K562 (cell line): ENCODE measurements at regions not wholly inside any gene's neighbourhood (a gene's known extent, or its start where the extent isn't known, plus 50 kb on each side); places are given as distances from the start of the nearest gene placed in this dataset.

Experiments
- ATAC-seq: fragments of 200-7000 bp; cut with Tn5 transposase; 3 replicates; pipeline ENCODE4 v1.9.1; 2020; ENCODE audit warnings: moderate library complexity
- BruUV-seq: library from RNA; stranded (reverse); fragments of 400-500 nt; replicated peaks from 2 replicates; lab custom pipeline; 2021; lab: Mats Ljungman, UMichigan
- CTCF ChIA-PET: fragments of 300-600 bp; formaldehyde crosslinking; extraction: SDS; loops from one replicate; lab custom pipeline; 2021; ENCODE audit warnings: low intra/inter-chr PET ratio; lab: Yijun Ruan, JAX
- POLR2A ChIA-PET: fragments of 300-600, 350-650 bp; sonication (Branson Sonifier 250); formaldehyde crosslinking; extraction: SDS; loops from one replicate; lab custom pipeline; 2021; ENCODE audit warnings: antibody characterized with exemption, inconsistent platforms; lab: Yijun Ruan, JAX
- DNase-seq, 4 experiments: peaks; one replicate each; pipeline versions ENCODE4 v3.0.0 to v3.0.0-alpha.2; 2011 to 2018; ENCODE audit warnings: low spot score in 3 of 4, mixed read lengths in 3 of 4; ENCODE audit errors: extremely low read depth in 1 of 4
- FAIRE-seq: peaks from 2 replicates; lab custom pipeline; 2011; peaks lifted over from hg19 to GRCh38; lab: Jason Lieb, UNC
- H2AFZ ChIP-seq: 2 replicates; pipeline ENCODE4 v1.6.0; 2011; ENCODE audit warnings: low read depth, low read length, control low read depth, inconsistent platforms
- H3K27ac ChIP-seq: fragments of 200-600 bp; 3 replicates; pipeline ENCODE4 v1.8.0; 2011; ENCODE audit warnings: low read depth, mild to moderate bottlenecking, control low read depth, inconsistent platforms, low read length, moderate library complexity, mixed read lengths; ENCODE audit errors: extremely low read depth
- H3K27me3 ChIP-seq, 2 experiments: fragments of 300-600 bp in 1 of 2; 2 replicates in 1 of 2; 3 replicates in 1 of 2; pipeline versions ENCODE4 v1.6.0 to v1.8.0; 2011; ENCODE audit warnings: inconsistent platforms in 2 of 2, low read length in 2 of 2, mild to moderate bottlenecking in 1 of 2, mixed read lengths in 1 of 2, moderate library complexity in 1 of 2; ENCODE audit not compliant: control insufficient read depth in 2 of 2, insufficient read depth in 2 of 2
- H3K36me3 ChIP-seq: fragments of 300-600 bp; 3 replicates; pipeline ENCODE4 v1.8.0; 2011; ENCODE audit warnings: mild to moderate bottlenecking, low read length, inconsistent platforms; ENCODE audit not compliant: control insufficient read depth, insufficient read depth
- H3K4me1 ChIP-seq, 2 experiments: fragments of 200-600 bp in 1 of 2; replicated peaks in 1 of 2; 2 replicates in 1 of 2; 3 replicates in 1 of 2; pipeline versions ENCODE4 v1.5.1 to v1.8.0; 2011; ENCODE audit warnings: inconsistent platforms in 2 of 2, low read length in 2 of 2, mild to moderate bottlenecking in 1 of 2, mixed read lengths in 1 of 2, moderate library complexity in 1 of 2; ENCODE audit not compliant: control insufficient read depth in 2 of 2, insufficient read depth in 2 of 2
- H3K4me2 ChIP-seq: 2 replicates; pipeline ENCODE4 v1.6.1; 2011; ENCODE audit warnings: low read length, control low read depth, inconsistent platforms, mixed read lengths; ENCODE audit not compliant: insufficient read depth
- H3K4me3 ChIP-seq: fragments of 200-600 bp; sonication (generic), shearing (Covaris generic); 2 replicates; pipeline ENCODE4 v1.5.1; 2016; ENCODE audit warnings: control low read depth, inconsistent platforms
- H3K79me2 ChIP-seq: fragments of 200-600 bp; 3 replicates; pipeline ENCODE4 v1.8.0; 2011; ENCODE audit warnings: low read length, inconsistent platforms; ENCODE audit not compliant: control insufficient read depth, insufficient read depth
- H3K9ac ChIP-seq, 2 experiments: 2 replicates each; pipeline versions ENCODE4 v1.6.0 to v1.6.1; 2011; ENCODE audit warnings: low read depth in 2 of 2, low read length in 2 of 2, control low read depth in 1 of 2, inconsistent platforms in 1 of 2, mild to moderate bottlenecking in 1 of 2, mixed read lengths in 1 of 2; ENCODE audit not compliant: insufficient read depth in 1 of 2
- H3K9me1 ChIP-seq: one replicate; pipeline ENCODE4 v1.6.0; 2011; ENCODE audit warnings: inconsistent platforms, mild to moderate bottlenecking, low read length, moderate library complexity; ENCODE audit not compliant: control insufficient read depth, insufficient read depth
- H3K9me3 ChIP-seq: replicated peaks from 2 replicates; pipeline ENCODE4 v1.5.1; 2011; ENCODE audit warnings: low read depth, low read length, inconsistent platforms; ENCODE audit not compliant: control insufficient read depth, insufficient read depth
- H4K20me1 ChIP-seq: replicated peaks from 2 replicates; pipeline ENCODE4 v1.6.1; 2011; ENCODE audit warnings: low read length, inconsistent platforms, mixed read lengths; ENCODE audit not compliant: control insufficient read depth, insufficient read depth
- BRCA1 ChIP-seq, 2 experiments: fragments of 450-650 bp in 1 of 2; sonication (generic) in 1 of 2; formaldehyde crosslinking in 1 of 2; IDR thresholded peaks; 2 replicates each; pipeline versions ENCODE4 v1.5.0 to v1.6.1; 2017 to 2020; ENCODE audit warnings: mild to moderate bottlenecking in 1 of 2, missing genetic modification reagents in 1 of 2
- ETV5 ChIP-seq: sonication (generic); formaldehyde crosslinking; IDR thresholded peaks from 2 replicates; pipeline ENCODE4 v1.4.0; 2020; ENCODE audit warnings: low read depth, mild to moderate bottlenecking, missing genetic modification reagents
- GABPB2 ChIP-seq: fragments of 250-450 bp; sonication (Bioruptor Pico); conservative IDR thresholded peaks from 2 replicates; pipeline ENCODE4 v1.5.1; 2021; ENCODE audit warnings: mild to moderate bottlenecking
- HOMEZ ChIP-seq: fragments of 250-450 bp; sonication (Bioruptor Pico); IDR thresholded peaks from 2 replicates; pipeline ENCODE4 v1.4.0; 2020; ENCODE audit warnings: mild to moderate bottlenecking, moderate library complexity
- KDM2B ChIP-seq: fragments of 250-450 bp; sonication (Bioruptor Pico); IDR thresholded peaks from 2 replicates; pipeline ENCODE4 v1.8.0; 2021; ENCODE audit warnings: mild to moderate bottlenecking, moderate library complexity
- PCBP1 ChIP-seq: fragments of 200-400 bp; formaldehyde crosslinking; IDR thresholded peaks from 2 replicates; pipeline ENCODE4 v1.6.1; 2018; ENCODE audit warnings: mild to moderate bottlenecking, low read depth, low read length; ENCODE audit not compliant: poor library complexity, severe bottlenecking
- ZBTB17 ChIP-seq: fragments of 450-650 bp; formaldehyde crosslinking; IDR thresholded peaks from 2 replicates; pipeline ENCODE4 v1.4.0; 2020; ENCODE audit warnings: mild to moderate bottlenecking
- ZBTB2 ChIP-seq: fragments of 450-650 bp; IDR thresholded peaks from 2 replicates; pipeline ENCODE4 v1.6.1; 2016; ENCODE audit warnings: antibody characterized with exemption
- ZBTB7A ChIP-seq: IDR thresholded peaks from 2 replicates; pipeline ENCODE4 v1.6.1; 2011; ENCODE audit warnings: low read depth, mild to moderate bottlenecking, low read length, moderate library complexity, borderline replicate concordance; ENCODE audit not compliant: control insufficient read depth
- ZNF57 ChIP-seq: fragments of 450-650 bp; formaldehyde crosslinking; IDR thresholded peaks from 2 replicates; pipeline ENCODE4 v1.4.0; 2020; ENCODE audit warnings: mild to moderate bottlenecking, moderate library complexity
- ZNF780A ChIP-seq: fragments of 250-450 bp; sonication (Bioruptor Pico); IDR thresholded peaks from 2 replicates; pipeline ENCODE4 v1.5.0; 2021; ENCODE audit warnings: mild to moderate bottlenecking
- WGBS: fragments of 100-300 bp; shearing (Covaris generic); methylation state at CpG from one replicate; pipeline ENCODE4 v1.1.6; 2016; ENCODE audit warnings: low coverage, mixed read lengths; ENCODE audit not compliant: insufficient coverage; ENCODE audit errors: missing lambda C conversion rate; 5-methylcytosine and 5-hydroxymethylcytosine counted together
- in situ Hi-C: fragments of 300-500 bp; cut with MboI; formaldehyde crosslinking; loops from 4 replicates; pipeline ENCODE4 v1.15.0; 2018; ENCODE audit warnings: inconsistent platforms, mixed read lengths
- intact Hi-C: fragments of 100-400 bp; cut with micrococcal nuclease; formaldehyde crosslinking; loops from 2 replicates; pipeline ENCODE4 v1.14.2; 2022
- TF ChIP-seq, protein P1 (sequence below), 2 experiments: fragments of 450-650 bp; IDR thresholded peaks; 2 replicates each; pipeline ENCODE4 v1.6.1; 2016
- TF ChIP-seq, protein P2 (sequence below): fragments of 450-650 bp; IDR thresholded peaks from 2 replicates; pipeline ENCODE4 v1.6.1; 2018; ENCODE audit warnings: mild to moderate bottlenecking, low read depth; ENCODE audit not compliant: partially characterized antibody
- TF ChIP-seq, protein P3 (sequence below): fragments of 250-450 bp; sonication (Bioruptor Pico); IDR thresholded peaks from 2 replicates; pipeline ENCODE4 v1.8.0; 2021; ENCODE audit warnings: mild to moderate bottlenecking, moderate library complexity

GRCh38 chr4:152087335-152087734 is 326.5 kb upstream of the GATB start (continued):
- no peak for TF ChIP-seq ZNF57 (CRISPR knock-in tag)

DNA sequence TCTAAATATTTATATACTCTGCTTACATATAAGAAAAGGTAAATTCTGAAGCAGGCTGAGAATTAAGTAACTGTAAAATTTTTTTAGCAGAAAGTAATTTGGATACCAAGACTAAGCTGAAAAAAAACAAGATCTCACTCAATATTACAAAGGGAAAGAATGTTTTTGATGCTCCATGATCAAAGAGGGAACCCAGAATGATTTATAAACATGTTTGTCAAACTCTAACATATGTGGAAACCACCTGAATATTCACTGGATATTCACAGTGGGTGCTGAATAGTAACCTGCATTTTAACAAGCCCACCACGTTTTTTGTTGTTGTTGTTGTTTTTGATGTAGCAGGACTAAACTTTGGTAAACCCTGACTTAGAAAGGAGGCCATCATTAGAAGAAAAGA is 324.9 kb upstream of the GATB start:
- Histone ChIP-seq H3K4me2 (no peak overlapping the region), H3K4me1 (no peaks in the 10 kb centered on the region), H3K27ac (no peak overlapping the region), H3K9me1 (no peaks in the 10 kb centered on the region), H3K9me3 (no peaks in the 10 kb centered on the region), H4K20me1 (no peaks in the 10 kb centered on the region), H3K9ac (no peak overlapping the region), H2AFZ (no peak overlapping the region), H3K79me2 (no peaks in the 10 kb centered on the region), H3K4me3 (no peak overlapping the region), H3K36me3 (no peaks in the 10 kb centered on the region), H3K27me3 (peaks cover 2 to 7% of the 10 kb centered on the region in 2 experiments; a peak in 2 of 5 replicates)
- FAIRE-seq = no peak
- POLR2A ChIA-PET = no interaction called here
- no TSS peak for BruUV-seq
- intact Hi-C loops = no loop called here
- 0% methylated on average over 1 of the region's 1 CpG for WGBS
- ATAC-seq = no peak
- DNase-seq = no peak
- CTCF ChIA-PET = no interaction called here
- in situ Hi-C loops = no loop called here
- TF ChIP-seq KDM2B (CRISPR knock-in tag) (no peak), ZBTB2 (no peak), ZNF780A (CRISPR knock-in tag) (no peak), ZBTB7A (no peak), ETV5 (CRISPR knock-in tag) (no peak), HOMEZ (CRISPR knock-in tag) (no peak), GABPB2 (CRISPR knock-in tag) (no peak), PCBP1 (no peak), BRCA1 (IDR thresholded peaks at IDR 0.05) (no peak), BRCA1 (CRISPR knock-in tag; IDR thresholded peaks at IDR 0.05) (no peak), ZBTB17 (CRISPR knock-in tag) (no peak)
- TF ChIP-seq, protein P1, sequence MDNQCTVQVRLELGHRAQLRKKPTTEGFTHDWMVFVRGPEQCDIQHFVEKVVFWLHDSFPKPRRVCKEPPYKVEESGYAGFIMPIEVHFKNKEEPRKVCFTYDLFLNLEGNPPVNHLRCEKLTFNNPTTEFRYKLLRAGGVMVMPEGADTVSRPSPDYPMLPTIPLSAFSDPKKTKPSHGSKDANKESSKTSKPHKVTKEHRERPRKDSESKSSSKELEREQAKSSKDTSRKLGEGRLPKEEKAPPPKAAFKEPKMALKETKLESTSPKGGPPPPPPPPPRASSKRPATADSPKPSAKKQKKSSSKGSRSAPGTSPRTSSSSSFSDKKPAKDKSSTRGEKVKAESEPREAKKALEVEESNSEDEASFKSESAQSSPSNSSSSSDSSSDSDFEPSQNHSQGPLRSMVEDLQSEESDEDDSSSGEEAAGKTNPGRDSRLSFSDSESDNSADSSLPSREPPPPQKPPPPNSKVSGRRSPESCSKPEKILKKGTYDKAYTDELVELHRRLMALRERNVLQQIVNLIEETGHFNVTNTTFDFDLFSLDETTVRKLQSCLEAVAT (IDR thresholded peaks at IDR 0.05) = no peak
- TF ChIP-seq, protein P2, sequence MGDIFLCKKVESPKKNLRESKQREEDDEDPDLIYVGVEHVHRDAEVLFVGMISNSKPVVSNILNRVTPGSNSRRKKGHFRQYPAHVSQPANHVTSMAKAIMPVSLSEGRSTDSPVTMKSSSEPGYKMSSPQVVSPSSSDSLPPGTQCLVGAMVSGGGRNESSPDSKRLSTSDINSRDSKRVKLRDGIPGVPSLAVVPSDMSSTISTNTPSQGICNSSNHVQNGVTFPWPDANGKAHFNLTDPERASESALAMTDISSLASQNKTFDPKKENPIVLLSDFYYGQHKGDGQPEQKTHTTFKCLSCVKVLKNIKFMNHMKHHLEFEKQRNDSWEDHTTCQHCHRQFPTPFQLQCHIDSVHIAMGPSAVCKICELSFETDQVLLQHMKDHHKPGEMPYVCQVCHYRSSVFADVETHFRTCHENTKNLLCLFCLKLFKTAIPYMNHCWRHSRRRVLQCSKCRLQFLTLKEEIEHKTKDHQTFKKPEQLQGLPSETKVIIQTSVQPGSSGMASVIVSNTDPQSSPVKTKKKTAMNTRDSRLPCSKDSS = no peak
- TF ChIP-seq, protein P3, sequence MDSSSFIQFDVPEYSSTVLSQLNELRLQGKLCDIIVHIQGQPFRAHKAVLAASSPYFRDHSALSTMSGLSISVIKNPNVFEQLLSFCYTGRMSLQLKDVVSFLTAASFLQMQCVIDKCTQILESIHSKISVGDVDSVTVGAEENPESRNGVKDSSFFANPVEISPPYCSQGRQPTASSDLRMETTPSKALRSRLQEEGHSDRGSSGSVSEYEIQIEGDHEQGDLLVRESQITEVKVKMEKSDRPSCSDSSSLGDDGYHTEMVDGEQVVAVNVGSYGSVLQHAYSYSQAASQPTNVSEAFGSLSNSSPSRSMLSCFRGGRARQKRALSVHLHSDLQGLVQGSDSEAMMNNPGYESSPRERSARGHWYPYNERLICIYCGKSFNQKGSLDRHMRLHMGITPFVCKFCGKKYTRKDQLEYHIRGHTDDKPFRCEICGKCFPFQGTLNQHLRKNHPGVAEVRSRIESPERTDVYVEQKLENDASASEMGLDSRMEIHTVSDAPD (CRISPR knock-in tag) = no peak
